CD4-positive, alpha-beta T cell treated with Interferon gamma for 1 hour (primary cell): ENCODE measurements at regions not wholly inside any gene's neighbourhood (a gene's known extent, or its start where the extent isn't known, plus 50 kb on each side); places are given as distances from the start of the nearest gene placed in this dataset.

Experiments used
- DNase-seq: peaks from one replicate; pipeline ENCODE4 v3.0.0-alpha.2; 2020

DNA sequence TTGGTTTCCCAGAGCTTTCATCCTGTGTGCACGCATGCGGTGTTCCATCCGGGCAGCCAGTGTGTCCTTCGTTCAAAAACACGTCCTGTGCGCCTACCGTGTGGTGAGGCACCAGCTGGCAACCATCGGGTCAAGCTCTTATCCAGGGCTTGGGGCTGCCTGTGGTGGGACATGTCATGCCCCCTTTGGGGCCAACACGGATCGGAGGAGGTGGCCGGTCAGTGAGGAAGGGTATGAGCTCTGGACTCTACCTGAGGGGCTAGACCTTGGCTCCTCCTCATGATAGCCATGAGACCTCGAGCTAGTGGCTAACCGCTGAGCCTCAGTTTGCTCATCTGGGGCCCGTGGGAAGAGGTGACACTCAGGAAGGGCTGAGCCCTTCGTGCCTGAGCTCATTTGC lies 158.5 kb upstream of the PMEPA1 start:
- DNase-seq = no peak

GRCh38 chr20:57867807-57868206 lies 158.0 kb upstream of the PMEPA1 start:
- no peak for DNase-seq

- no peak for DNase-seq
Measured at GRCh38 chr20:57867181-57867803, 157.5 kb upstream of the PMEPA1 start.

GRCh38 chr20:57866250-57867106 lies 156.7 kb upstream of the PMEPA1 start:
- DNase-seq = no peak

DNA sequence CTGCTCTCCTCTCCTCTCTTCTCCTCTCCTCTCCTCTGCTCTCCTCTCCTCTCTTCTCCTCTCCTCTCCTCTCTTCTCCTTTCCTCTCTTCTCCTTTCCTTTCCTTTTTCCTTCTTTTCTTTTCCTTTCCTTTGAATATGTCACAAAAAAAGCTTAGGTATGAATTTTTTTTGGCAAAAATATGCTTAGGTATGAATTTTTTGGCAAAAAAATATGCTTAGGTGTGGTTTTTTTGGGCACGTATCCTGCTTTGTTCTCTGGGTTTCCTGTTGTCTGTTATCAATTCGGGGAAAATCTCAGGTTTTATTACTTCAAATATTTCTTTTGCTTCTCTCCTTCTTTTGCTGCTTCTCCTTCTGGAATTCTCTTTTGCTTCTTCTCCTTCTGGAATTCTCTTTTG lies 155.5 kb upstream of the PMEPA1 start:
- no peak for DNase-seq

DNA sequence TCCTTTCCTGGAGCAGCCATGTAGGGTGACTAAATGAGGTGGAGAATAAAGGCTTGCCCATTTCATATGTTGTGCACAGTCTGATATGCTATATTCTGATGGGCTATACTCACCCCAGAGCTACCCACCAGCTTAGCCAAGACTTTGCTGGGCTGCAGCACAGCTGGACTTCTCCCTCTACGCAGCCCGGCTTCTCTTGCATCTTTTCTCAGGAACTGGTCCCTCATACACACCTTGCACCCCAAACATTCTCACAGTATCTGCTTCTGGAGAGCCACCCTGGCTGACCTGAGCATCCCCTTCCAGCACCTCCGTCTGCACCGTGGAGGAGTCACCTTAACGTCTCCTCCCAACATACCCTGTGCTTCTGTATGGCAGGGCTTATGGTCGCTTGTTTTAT lies 150.8 kb upstream of the PMEPA1 start:
- no peak for DNase-seq

- DNase-seq = no peak
Measured at GRCh38 chr20:57857969-57858368, 148.2 kb upstream of the PMEPA1 start.

- no peak for DNase-seq
Measured at GRCh38 chr20:57857118-57857517, 147.3 kb upstream of the PMEPA1 start.

- DNase-seq = no peak
Measured at GRCh38 chr20:57856658-57857057, 146.8 kb upstream of the PMEPA1 start.

- DNase-seq = no peak
Measured at GRCh38 chr20:57851796-57852195, 142.0 kb upstream of the PMEPA1 start.

GRCh38 chr20:57851025-57851682 lies 141.3 kb upstream of the PMEPA1 start:
- DNase-seq = no peak

GRCh38 chr20:57849521-57850215 lies 139.9 kb upstream of the PMEPA1 start:
- DNase-seq = no peak

DNA sequence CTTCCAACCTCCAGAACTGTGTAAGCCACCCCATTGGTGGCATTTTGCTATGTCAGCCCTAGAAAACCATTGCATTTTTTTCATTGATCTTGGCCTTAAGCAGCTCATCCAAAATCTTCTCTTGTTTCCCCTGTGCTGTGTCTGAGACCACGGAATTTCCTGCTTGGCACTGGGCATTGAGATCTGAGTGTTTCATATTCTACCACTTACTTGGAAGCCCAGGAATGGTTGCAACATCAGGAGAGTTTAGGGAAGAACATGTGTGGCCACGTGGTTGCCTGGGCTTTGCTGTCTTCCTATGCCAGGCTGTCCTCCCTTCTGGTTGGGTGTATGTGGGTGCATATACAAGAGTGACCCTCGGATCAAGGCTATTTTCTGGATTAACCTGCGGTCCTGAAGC lies 139.3 kb upstream of the PMEPA1 start:
- DNase-seq = no peak

GRCh38 chr20:57848282-57848681 lies 138.5 kb upstream of the PMEPA1 start:
- no peak for DNase-seq

DNA sequence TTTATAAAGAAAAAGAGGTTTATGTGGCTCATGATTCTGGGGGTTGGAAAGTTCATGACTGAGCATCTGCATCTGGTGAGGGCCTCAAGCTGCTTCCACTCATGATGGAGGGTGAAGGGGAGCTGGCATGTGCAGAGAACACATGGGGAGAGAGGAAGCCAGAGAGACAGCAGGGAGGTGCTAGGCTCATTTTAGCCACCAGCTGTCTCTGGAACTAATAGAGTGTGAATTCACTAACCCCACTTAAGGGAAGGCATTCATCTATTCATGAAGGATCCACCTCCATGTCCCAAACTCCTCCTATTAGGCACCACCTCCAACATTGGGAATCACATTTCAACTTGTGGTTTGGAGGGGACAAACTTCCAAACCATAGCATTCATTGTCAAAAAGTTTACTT lies 137.3 kb upstream of the PMEPA1 start:
- no peak for DNase-seq

DNA sequence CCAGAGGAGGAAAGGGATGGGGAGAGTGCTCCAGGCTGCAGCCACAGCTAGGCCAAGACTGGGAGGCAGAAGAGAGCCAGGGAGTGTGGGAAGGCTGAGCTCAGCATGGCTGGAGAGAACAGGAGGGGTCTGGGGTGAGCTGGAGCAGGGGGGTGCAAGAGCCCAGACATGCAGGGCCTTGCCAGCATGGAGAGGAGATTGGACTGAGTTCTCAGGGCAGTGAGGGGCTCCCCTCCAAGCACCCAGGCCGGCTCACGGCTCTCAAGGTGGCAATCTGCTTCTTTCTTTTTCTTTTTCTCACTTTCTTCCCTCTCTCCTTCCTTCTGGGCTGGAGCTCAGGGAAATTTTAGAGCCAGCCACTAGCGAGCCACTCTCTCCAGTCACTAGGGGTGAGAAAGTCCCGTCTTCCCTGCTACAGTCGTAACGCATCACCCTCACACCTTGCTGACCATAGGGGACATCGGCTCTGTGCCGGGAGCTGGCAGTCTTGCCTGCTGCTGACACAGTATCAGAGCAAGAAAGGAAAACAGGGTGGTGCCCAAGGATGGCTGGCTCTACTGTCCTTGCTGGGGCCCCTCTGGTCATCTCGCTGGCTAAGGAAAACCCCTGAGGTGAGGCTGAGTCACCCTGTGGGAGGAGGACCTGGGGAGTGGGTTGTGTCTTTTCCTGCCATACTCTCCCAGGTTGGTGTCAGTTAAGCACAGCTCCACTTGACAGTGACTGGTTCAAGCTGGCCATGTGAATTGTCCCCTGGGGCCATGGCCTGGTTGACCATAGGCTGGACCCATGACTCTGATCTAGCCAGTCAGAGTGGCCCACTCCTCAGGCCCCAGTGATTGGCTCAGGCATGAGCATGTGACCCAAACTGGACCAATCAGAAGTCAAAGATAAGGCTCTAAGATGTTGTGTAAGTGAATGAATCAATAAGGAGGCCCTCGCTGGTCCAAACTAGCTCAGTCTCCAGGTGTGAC lies 135.1 kb upstream of the PMEPA1 start:
- DNase-seq = no peak

GRCh38 chr20:57843941-57844625 lies 134.3 kb upstream of the PMEPA1 start:
- no peak for DNase-seq

GRCh38 chr20:57842720-57843119 lies 132.9 kb upstream of the PMEPA1 start:
- no peak for DNase-seq

DNA sequence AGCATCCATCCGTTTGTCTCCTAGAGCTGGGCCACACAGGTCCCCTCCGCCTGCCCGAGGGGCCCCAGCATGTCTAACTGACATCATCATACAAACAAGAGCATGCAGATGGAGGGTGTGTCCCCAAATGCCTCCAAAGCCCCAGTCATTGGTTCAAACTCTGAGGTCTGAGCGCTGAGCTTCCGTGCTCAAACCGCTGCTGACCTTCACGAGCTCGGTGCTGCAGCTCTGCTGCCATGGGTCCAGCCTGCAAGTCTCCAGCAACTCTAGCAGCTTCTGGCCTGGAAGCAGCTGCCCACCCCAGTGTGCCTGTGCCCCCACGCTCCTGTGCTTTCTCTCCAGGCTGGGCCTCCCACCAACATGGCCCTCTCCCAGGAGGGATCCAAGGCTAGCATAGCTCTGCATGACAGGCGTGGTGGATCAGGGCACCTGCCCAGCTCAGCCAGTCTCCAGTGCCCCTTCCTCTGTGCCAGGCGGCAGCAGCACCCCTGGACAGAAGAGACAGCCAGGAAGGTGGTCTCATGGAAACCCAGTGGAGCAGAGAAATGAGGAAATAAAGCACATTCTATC lies 131.6 kb upstream of the PMEPA1 start:
- DNase-seq = no peak

GRCh38 chr20:57840504-57841296 lies 130.9 kb upstream of the PMEPA1 start:
- no peak for DNase-seq
